ENCODE measurements at regions not wholly inside any gene's neighbourhood (a gene's known extent, or its start where the extent isn't known, plus 50 kb on each side); places are given as distances from the start of the nearest gene placed in this dataset.

DNA sequence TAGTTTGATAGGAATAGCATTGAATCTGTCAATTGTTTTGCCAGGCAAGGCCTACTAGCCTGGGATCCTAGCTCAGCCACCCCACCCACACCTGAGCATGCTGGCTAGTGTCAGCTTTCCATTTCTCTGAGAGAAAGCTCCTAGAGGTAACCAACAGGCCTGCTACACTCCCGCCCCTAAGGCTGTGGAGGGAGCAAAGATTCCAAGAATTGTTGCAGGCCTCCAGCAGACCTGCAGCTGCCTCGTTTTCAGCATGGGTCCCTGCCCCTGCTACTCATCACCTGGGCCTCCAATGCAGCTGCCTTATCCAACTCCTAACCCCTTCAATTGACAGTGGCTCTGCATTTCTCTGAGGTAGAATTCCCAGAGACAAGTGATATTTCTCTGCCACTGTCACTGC lies 852.4 kb upstream of the MDGA2 start:
- TF ChIP-seq, protein P1, sequence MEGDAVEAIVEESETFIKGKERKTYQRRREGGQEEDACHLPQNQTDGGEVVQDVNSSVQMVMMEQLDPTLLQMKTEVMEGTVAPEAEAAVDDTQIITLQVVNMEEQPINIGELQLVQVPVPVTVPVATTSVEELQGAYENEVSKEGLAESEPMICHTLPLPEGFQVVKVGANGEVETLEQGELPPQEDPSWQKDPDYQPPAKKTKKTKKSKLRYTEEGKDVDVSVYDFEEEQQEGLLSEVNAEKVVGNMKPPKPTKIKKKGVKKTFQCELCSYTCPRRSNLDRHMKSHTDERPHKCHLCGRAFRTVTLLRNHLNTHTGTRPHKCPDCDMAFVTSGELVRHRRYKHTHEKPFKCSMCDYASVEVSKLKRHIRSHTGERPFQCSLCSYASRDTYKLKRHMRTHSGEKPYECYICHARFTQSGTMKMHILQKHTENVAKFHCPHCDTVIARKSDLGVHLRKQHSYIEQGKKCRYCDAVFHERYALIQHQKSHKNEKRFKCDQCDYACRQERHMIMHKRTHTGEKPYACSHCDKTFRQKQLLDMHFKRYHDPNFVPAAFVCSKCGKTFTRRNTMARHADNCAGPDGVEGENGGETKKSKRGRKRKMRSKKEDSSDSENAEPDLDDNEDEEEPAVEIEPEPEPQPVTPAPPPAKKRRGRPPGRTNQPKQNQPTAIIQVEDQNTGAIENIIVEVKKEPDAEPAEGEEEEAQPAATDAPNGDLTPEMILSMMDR (IDR thresholded peaks at IDR 0.05; ENCODE audit: low read depth, low read length, missing input control) = no peak
- TF ChIP-seq RAD21 (IDR thresholded peaks at IDR 0.05) = no peak
- no peak for TF ChIP-seq SP1 (IDR thresholded peaks at IDR 0.05)
- TF ChIP-seq, protein P2, sequence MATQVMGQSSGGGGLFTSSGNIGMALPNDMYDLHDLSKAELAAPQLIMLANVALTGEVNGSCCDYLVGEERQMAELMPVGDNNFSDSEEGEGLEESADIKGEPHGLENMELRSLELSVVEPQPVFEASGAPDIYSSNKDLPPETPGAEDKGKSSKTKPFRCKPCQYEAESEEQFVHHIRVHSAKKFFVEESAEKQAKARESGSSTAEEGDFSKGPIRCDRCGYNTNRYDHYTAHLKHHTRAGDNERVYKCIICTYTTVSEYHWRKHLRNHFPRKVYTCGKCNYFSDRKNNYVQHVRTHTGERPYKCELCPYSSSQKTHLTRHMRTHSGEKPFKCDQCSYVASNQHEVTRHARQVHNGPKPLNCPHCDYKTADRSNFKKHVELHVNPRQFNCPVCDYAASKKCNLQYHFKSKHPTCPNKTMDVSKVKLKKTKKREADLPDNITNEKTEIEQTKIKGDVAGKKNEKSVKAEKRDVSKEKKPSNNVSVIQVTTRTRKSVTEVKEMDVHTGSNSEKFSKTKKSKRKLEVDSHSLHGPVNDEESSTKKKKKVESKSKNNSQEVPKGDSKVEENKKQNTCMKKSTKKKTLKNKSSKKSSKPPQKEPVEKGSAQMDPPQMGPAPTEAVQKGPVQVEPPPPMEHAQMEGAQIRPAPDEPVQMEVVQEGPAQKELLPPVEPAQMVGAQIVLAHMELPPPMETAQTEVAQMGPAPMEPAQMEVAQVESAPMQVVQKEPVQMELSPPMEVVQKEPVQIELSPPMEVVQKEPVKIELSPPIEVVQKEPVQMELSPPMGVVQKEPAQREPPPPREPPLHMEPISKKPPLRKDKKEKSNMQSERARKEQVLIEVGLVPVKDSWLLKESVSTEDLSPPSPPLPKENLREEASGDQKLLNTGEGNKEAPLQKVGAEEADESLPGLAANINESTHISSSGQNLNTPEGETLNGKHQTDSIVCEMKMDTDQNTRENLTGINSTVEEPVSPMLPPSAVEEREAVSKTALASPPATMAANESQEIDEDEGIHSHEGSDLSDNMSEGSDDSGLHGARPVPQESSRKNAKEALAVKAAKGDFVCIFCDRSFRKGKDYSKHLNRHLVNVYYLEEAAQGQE (IDR thresholded peaks at IDR 0.05) = no peak
- TF ChIP-seq GABPA (IDR thresholded peaks at IDR 0.05 in 1 of 2, conservative IDR thresholded peaks at IDR 0.05 in 1 of 2) = no peak
- no peak for TF ChIP-seq HNF4A (conservative IDR thresholded peaks at IDR 0.05)
- no peak for TF ChIP-seq YY1 (IDR thresholded peaks at IDR 0.05)
- TF ChIP-seq TAF1 (conservative IDR thresholded peaks at IDR 0.05) = no peak
- no peak for TF ChIP-seq RXRA (IDR thresholded peaks at IDR 0.05)
- TF ChIP-seq, protein P3, sequence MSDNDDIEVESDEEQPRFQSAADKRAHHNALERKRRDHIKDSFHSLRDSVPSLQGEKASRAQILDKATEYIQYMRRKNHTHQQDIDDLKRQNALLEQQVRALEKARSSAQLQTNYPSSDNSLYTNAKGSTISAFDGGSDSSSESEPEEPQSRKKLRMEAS (IDR thresholded peaks at IDR 0.05) = no peak
- no peak for TF ChIP-seq EGR1 (IDR thresholded peaks at IDR 0.05; ENCODE audit: low read depth in 2 of 2)
